Fibroblast of villous mesenchyme (primary cell): ENCODE measurements at regions not wholly inside any gene's neighbourhood (a gene's known extent, or its start where the extent isn't known, plus 50 kb on each side); places are given as distances from the start of the nearest gene placed in this dataset.
"Not testable (repeated sequence)": the region's sequence is repeated elsewhere in the genome, so short reads cannot be mapped to it uniquely, and the experiment has no call there.

Experiments used
- DNase-seq: peaks from one replicate; pipeline ENCODE4 v3.0.0-alpha.2; 2010; ENCODE audit warnings: low read depth
- H3K4me3 ChIP-seq: 2 replicates; pipeline ENCODE4 v1.5.1; 2011; ENCODE audit warnings: low read depth, mild to moderate bottlenecking, low read length
- CTCF ChIP-seq: IDR thresholded peaks from 2 replicates; pipeline ENCODE4 v1.5.1; 2012; ENCODE audit warnings: low read depth, mild to moderate bottlenecking, low read length; ENCODE audit not compliant: insufficient read depth

DNA sequence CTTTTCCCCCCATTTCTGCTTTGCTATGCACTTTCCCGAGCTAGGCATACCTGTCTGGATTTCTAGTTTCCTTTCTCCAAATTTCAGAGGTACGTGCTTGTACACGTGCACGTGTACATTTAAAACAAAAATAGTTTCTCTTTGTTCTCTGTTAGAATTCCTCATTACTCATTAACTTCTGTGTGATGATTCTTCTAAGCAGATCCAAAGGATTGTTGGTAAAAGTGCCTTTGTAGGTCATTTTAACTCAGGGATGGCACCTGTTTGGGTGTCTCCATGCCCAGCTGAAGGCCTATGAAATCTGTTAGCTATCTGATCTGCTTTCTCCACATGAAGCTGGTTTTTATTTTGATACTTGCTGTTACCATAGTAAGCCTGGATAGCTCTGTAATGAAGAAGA is 264.3 kb downstream of the LPIN1 start:
- DNase-seq = no peak
- TF ChIP-seq CTCF = no peak
- no peak overlapping the region for H3K4me3 ChIP-seq

GRCh38 chr2:12014088-12014960 is 267.9 kb downstream of the LPIN1 start:
- DNase-seq = peak; percentile 50
- no peak overlapping the region for H3K4me3 ChIP-seq
- no peak for TF ChIP-seq CTCF

GRCh38 chr2:12017499-12018157 is 271.2 kb downstream of the LPIN1 start:
- DNase-seq = no peak
- H3K4me3 ChIP-seq = no peak overlapping the region
- TF ChIP-seq CTCF = no peak

DNA sequence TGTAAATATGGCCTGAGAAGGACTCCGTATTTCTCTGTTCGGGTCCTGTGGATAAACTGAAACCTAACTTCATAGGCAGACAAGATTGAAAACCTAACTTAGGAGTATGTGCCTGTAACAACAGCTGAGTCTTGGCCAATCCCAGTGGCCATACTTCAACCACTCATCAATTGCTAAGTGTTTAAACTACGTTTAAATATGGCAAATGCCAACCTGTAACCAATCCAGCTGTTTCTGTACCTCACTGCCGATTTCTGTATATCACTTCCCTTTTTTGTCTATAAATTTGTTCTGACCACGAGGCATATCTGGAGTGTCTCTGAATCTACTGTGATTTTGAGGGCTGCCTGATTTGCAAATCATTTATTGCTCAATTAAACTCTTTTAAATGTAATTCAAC is 272.3 kb downstream of the LPIN1 start:
- not testable (repeated sequence) for DNase-seq, H3K4me3 ChIP-seq

DNA sequence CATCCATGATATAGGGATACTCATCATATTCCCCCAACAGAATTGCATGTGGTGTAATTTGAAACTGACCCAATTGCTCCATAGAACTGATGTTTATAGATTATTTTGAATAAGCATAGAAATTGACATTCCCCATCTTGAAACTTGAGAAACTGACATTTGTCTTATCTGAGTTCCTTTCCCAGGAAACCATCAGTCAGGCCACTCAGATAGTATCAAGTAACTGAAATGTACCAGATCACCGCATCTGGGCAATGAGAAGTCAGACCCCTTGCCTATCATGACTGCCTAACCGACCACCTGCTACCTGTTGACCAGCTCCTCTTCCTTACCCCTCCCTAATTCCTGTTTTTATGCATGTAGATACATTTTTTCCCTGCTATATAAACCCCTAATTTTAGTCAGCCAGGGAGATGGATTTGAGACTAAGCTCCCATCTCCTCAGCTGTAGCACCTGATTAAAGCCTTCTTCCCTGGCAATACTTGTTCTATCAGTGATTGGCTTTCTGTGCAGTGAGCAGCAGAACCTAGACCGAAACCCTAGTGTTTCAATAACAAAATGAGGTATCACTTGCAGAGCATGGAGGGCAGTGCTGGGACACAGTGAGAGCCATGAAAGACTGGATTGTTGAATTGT is 274.5 kb downstream of the LPIN1 start:
- TF ChIP-seq CTCF = no peak
- no peak for DNase-seq
- no peak overlapping the region for H3K4me3 ChIP-seq

- not testable (repeated sequence) for H3K4me3 ChIP-seq
- peak; percentile 58 for DNase-seq
Observed at GRCh38 chr2:12024197-12024907, 277.9 kb downstream of the LPIN1 start.

GRCh38 chr2:12027136-12027535 is 280.7 kb downstream of the LPIN1 start:
- no peak for DNase-seq
- no peak for TF ChIP-seq CTCF

More at GRCh38 chr2:12027136-12027535, 280.7 kb downstream of the LPIN1 start:
- H3K4me3 ChIP-seq = no peak overlapping the region
